ACHN (cell line): ENCODE measurements at regions not wholly inside any gene's neighbourhood (a gene's known extent, or its start where the extent isn't known, plus 50 kb on each side); places are given as distances from the start of the nearest gene placed in this dataset.

Experiments used
- DNase-seq: peaks from one replicate; pipeline ENCODE4 v3.0.0-alpha.2; 2015
- in situ Hi-C: cut with HindIII; loops from 2 replicates; pipeline ENCODE4 v1.10.0; 2017; ENCODE audit warnings: low sequenced_read_pairs, low pct_ligation_motif_present, low pct_unique_long_range_greater_than_20kb

- in situ Hi-C loops = no loop called here
- no peak for DNase-seq
These were observed 761.6 kb downstream of the LRFN5 start for GRCh38 chr14:42368234-42368633.

- in situ Hi-C loops = no loop called here
- no peak for DNase-seq
These were observed 746.6 kb downstream of the LRFN5 start for GRCh38 chr14:42353315-42353714.

GRCh38 chr14:42335918-42336317 is 729.2 kb downstream of the LRFN5 start:
- in situ Hi-C loops = no loop called here
- no peak for DNase-seq

GRCh38 chr14:42334931-42335330 is 728.3 kb downstream of the LRFN5 start:
- DNase-seq = no peak
- in situ Hi-C loops = no loop called here

GRCh38 chr14:42323426-42323825 is 716.8 kb downstream of the LRFN5 start:
- in situ Hi-C loops = no loop called here

GRCh38 chr14:42322531-42323284 is 716.0 kb downstream of the LRFN5 start:
- in situ Hi-C loops = no loop called here
- no peak for DNase-seq

More at GRCh38 chr14:42323426-42323825, 716.8 kb downstream of the LRFN5 start:
- DNase-seq = no peak

- in situ Hi-C loops = no loop called here
- DNase-seq = no peak
These were observed 713.3 kb downstream of the LRFN5 start for GRCh38 chr14:42319996-42320395.

GRCh38 chr14:42316693-42317092 is 710.0 kb downstream of the LRFN5 start:
- in situ Hi-C loops = no loop called here
- no peak for DNase-seq

- in situ Hi-C loops = no loop called here
- no peak for DNase-seq
These were observed 705.2 kb downstream of the LRFN5 start for GRCh38 chr14:42311876-42312275.

GRCh38 chr14:42307239-42307825 is 700.7 kb downstream of the LRFN5 start:
- DNase-seq = no peak
- in situ Hi-C loops = no loop called here

GRCh38 chr14:42299692-42300091 is 693.0 kb downstream of the LRFN5 start:
- peak; percentile 12 for DNase-seq
- in situ Hi-C loops = no loop called here

GRCh38 chr14:42293180-42293579 is 686.5 kb downstream of the LRFN5 start:
- in situ Hi-C loops = no loop called here
- DNase-seq = no peak

GRCh38 chr14:42277840-42278239 is 671.2 kb downstream of the LRFN5 start:
- in situ Hi-C loops = no loop called here
- DNase-seq = no peak

GRCh38 chr14:42269234-42269633 is 662.6 kb downstream of the LRFN5 start:
- in situ Hi-C loops = no loop called here
- no peak for DNase-seq

GRCh38 chr14:42248131-42248530 is 641.5 kb downstream of the LRFN5 start:
- in situ Hi-C loops = no loop called here
- no peak for DNase-seq

- DNase-seq = no peak
- in situ Hi-C loops = no loop called here
These were observed 634.4 kb downstream of the LRFN5 start for GRCh38 chr14:42241101-42241500.

GRCh38 chr14:42229976-42230375 is 623.3 kb downstream of the LRFN5 start:
- no peak for DNase-seq
- in situ Hi-C loops = no loop called here

GRCh38 chr14:42229294-42229693 is 622.6 kb downstream of the LRFN5 start:
- no peak for DNase-seq
- in situ Hi-C loops = no loop called here

- in situ Hi-C loops = no loop called here
These were observed 621.9 kb downstream of the LRFN5 start for GRCh38 chr14:42228611-42229010.

More at GRCh38 chr14:42228611-42229010, 621.9 kb downstream of the LRFN5 start:
- no peak for DNase-seq
